ENCODE measurements at regions not wholly inside any gene's neighbourhood (a gene's known extent, or its start where the extent isn't known, plus 50 kb on each side); places are given as distances from the start of the nearest gene placed in this dataset.

- H3K27me3 ChIP-seq = no peaks in the 10 kb centered on the region
- DNase-seq (ENCODE audit: extremely low spot score in 2 of 2) = no peak
- no peaks in the 10 kb centered on the region for H3K36me3 ChIP-seq
- no peaks in the 10 kb centered on the region for H3K4me1 ChIP-seq
- H3K9me3 ChIP-seq = no peaks in the 10 kb centered on the region
- no peak overlapping the region for H3K4me3 ChIP-seq
- intact Hi-C loops (cut with DNase I) = no loop called here
- H3K27ac ChIP-seq = no peak overlapping the region
- TF ChIP-seq POLR2AphosphoS5 (IDR thresholded peaks at IDR 0.05; ENCODE audit: insufficient read depth in 1 of 2, low read depth in 1 of 2) (no peak), POLR2A (IDR thresholded peaks at IDR 0.05) (no peak), CTCF (IDR thresholded peaks at IDR 0.05) (no peak)
These were observed 149.1 kb upstream of the ATP2B1 start for GRCh38 chr12:89857652-89858274.

DNA sequence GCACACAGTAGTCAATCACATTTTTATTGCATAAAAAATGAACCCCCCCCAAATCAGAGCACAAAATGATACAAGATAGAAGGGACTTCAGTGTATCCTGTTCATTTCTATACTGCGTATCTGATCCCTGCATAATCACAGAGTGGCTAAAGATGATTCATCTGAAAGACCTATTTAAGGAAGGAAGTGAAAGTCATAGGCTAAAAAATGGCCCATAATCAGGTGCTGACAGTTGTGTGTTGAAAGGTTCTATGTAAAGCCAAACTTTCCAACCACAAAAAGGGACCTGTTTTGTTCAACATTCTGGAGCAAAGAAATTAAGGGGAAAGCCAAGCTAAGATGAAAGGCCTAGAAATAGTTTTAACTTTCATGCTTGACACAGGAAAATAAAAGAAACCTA, 147.8 kb upstream of the ATP2B1 start:
- Histone ChIP-seq H3K4me3 (no peak overlapping the region), H3K9me3 (no peaks in the 10 kb centered on the region), H3K4me1 (no peaks in the 10 kb centered on the region), H3K27me3 (no peaks in the 10 kb centered on the region), H3K36me3 (no peaks in the 10 kb centered on the region), H3K27ac (no peak overlapping the region)
- no peak for DNase-seq (ENCODE audit: extremely low spot score in 2 of 2)
- intact Hi-C loops (cut with DNase I) = no loop called here
- TF ChIP-seq CTCF (IDR thresholded peaks at IDR 0.05) = no peak
- no peak for TF ChIP-seq POLR2AphosphoS5 (IDR thresholded peaks at IDR 0.05; ENCODE audit: insufficient read depth in 1 of 2, low read depth in 1 of 2)
- TF ChIP-seq POLR2A (IDR thresholded peaks at IDR 0.05) = no peak

- Histone ChIP-seq H3K36me3 (no peaks in the 10 kb centered on the region), H3K9me3 (no peaks in the 10 kb centered on the region), H3K27ac (no peak overlapping the region), H3K27me3 (no peaks in the 10 kb centered on the region), H3K4me3 (no peak overlapping the region), H3K4me1 (no peaks in the 10 kb centered on the region)
- intact Hi-C loops (cut with DNase I) = no loop called here
- TF ChIP-seq POLR2A (IDR thresholded peaks at IDR 0.05) = no peak
- TF ChIP-seq CTCF (IDR thresholded peaks at IDR 0.05) = no peak
- TF ChIP-seq POLR2AphosphoS5 (IDR thresholded peaks at IDR 0.05; ENCODE audit: insufficient read depth in 1 of 2, low read depth in 1 of 2) = no peak
- DNase-seq (ENCODE audit: extremely low spot score in 2 of 2) = no peak
These were observed 140.1 kb upstream of the ATP2B1 start for GRCh38 chr12:89848732-89849131.

DNA sequence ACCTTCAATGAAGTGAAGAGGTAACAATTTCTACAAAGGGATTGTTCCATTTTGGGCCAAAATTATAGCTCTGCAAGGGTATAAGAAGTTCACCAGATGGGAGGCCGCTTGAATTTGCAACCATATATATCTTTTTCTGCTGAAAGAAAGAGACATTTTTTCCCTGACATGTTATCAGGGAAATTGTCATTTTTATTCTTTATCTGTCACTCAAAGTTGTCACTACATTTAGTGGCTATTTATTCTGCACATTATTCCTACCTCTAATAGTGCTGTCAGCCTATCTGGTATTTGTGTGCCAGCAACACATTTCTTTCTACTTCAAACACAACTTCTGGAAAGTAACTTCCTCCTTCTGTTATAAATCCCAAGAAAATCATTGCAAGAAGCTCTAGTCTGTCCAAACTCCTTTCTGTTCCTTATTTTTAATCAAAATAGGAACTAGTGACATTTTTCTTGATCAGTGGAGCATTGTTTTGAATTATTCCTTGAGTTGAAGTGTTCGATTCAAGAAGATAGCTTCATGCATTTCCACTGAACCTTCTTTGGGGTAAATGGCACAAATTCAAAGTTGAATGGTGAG, 137.9 kb upstream of the ATP2B1 start:
- H3K4me3 ChIP-seq = no peak overlapping the region
- no peaks in the 10 kb centered on the region for H3K4me1 ChIP-seq
- no peaks in the 10 kb centered on the region for H3K27me3 ChIP-seq
- H3K9me3 ChIP-seq = no peaks in the 10 kb centered on the region
- no peak for TF ChIP-seq CTCF (IDR thresholded peaks at IDR 0.05)
- no peak for TF ChIP-seq POLR2AphosphoS5 (IDR thresholded peaks at IDR 0.05; ENCODE audit: insufficient read depth in 1 of 2, low read depth in 1 of 2)
- no peak for TF ChIP-seq POLR2A (IDR thresholded peaks at IDR 0.05)
- no peaks in the 10 kb centered on the region for H3K36me3 ChIP-seq
- H3K27ac ChIP-seq = no peak overlapping the region
- no peak for DNase-seq (ENCODE audit: extremely low spot score in 2 of 2)
- intact Hi-C loops (cut with DNase I) = no loop called here

DNA sequence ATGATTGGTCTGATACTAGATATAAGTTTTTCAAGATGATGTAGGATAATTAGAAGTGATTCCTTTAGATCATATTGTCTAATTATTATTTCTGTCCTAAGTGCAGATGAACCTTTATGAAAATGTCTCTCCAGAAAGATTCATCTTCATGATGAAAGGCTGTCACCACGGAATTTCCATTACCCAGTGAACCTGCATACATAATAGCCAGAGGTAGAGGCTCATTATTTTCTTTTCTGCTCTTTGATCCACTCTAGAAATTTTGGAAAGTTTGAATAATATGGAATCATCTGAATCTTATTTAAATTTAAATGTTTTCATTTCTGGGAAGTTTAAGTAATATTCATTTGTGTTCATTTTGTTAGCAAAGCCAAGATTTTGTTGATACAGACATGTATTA, 137.1 kb upstream of the ATP2B1 start:
- TF ChIP-seq POLR2AphosphoS5 (IDR thresholded peaks at IDR 0.05; ENCODE audit: insufficient read depth in 1 of 2, low read depth in 1 of 2) = no peak
- TF ChIP-seq POLR2A (IDR thresholded peaks at IDR 0.05) = no peak
- TF ChIP-seq CTCF (IDR thresholded peaks at IDR 0.05) = no peak
- no peak overlapping the region for H3K4me3 ChIP-seq
- H3K36me3 ChIP-seq = no peaks in the 10 kb centered on the region
- H3K27ac ChIP-seq = no peak overlapping the region
- intact Hi-C loops (cut with DNase I) = no loop called here
- H3K27me3 ChIP-seq = no peaks in the 10 kb centered on the region
- DNase-seq (ENCODE audit: extremely low spot score in 2 of 2) = no peak
- no peaks in the 10 kb centered on the region for H3K4me1 ChIP-seq
- H3K9me3 ChIP-seq = no peaks in the 10 kb centered on the region

Measured in vagina (tissue), 2 donors.